ENCODE measurements at regions not wholly inside any gene's neighbourhood (a gene's known extent, or its start where the extent isn't known, plus 50 kb on each side); places are given as distances from the start of the nearest gene placed in this dataset.
"Not testable (repeated sequence)": the region's sequence is repeated elsewhere in the genome, so short reads cannot be mapped to it uniquely, and the experiment has no call there.

GRCh38 chr20:48124181-48124782, 339.0 kb upstream of the SULF2 start:
- in situ Hi-C loops (cut with MboI; ENCODE audit: low sequenced_read_pairs, unreplicated experiment), result no loop called here
- DNase-seq (ENCODE audit: low spot score), result no peak
- no peak for TF ChIP-seq CTCF (IDR thresholded peaks at IDR 0.05; ENCODE audit: borderline replicate concordance, control extremely low read depth, extremely low read depth, insufficient read depth, missing control alignments)

GRCh38 chr20:48120120-48120519, 334.8 kb upstream of the SULF2 start:
- TF ChIP-seq CTCF (IDR thresholded peaks at IDR 0.05; ENCODE audit: borderline replicate concordance, control extremely low read depth, extremely low read depth, insufficient read depth, missing control alignments), result no peak
- in situ Hi-C loops (cut with MboI; ENCODE audit: low sequenced_read_pairs, unreplicated experiment), result no loop called here
- no peak for DNase-seq (ENCODE audit: low spot score)

GRCh38 chr20:48119389-48119788, 334.1 kb upstream of the SULF2 start:
- in situ Hi-C loops (cut with MboI; ENCODE audit: low sequenced_read_pairs, unreplicated experiment); DNase-seq (ENCODE audit: low spot score): not testable (repeated sequence)

GRCh38 chr20:48115502-48115901, 330.2 kb upstream of the SULF2 start:
- in situ Hi-C loops (cut with MboI; ENCODE audit: low sequenced_read_pairs, unreplicated experiment), result no loop called here
- TF ChIP-seq CTCF (IDR thresholded peaks at IDR 0.05; ENCODE audit: borderline replicate concordance, control extremely low read depth, extremely low read depth, insufficient read depth, missing control alignments), result no peak
- DNase-seq (ENCODE audit: low spot score), result no peak

GRCh38 chr20:48107560-48107959, 322.3 kb upstream of the SULF2 start:
- DNase-seq (ENCODE audit: low spot score), result no peak
- in situ Hi-C loops (cut with MboI; ENCODE audit: low sequenced_read_pairs, unreplicated experiment), result no loop called here
- TF ChIP-seq CTCF (IDR thresholded peaks at IDR 0.05; ENCODE audit: borderline replicate concordance, control extremely low read depth, extremely low read depth, insufficient read depth, missing control alignments), result no peak

- in situ Hi-C loops (cut with MboI; ENCODE audit: low sequenced_read_pairs, unreplicated experiment), result no loop called here
- no peak for DNase-seq (ENCODE audit: low spot score)
- TF ChIP-seq CTCF (IDR thresholded peaks at IDR 0.05; ENCODE audit: borderline replicate concordance, control extremely low read depth, extremely low read depth, insufficient read depth, missing control alignments), result no peak
Measured at GRCh38 chr20:48106428-48106827, 321.1 kb upstream of the SULF2 start.

- DNase-seq (ENCODE audit: low spot score), result no peak
- in situ Hi-C loops (cut with MboI; ENCODE audit: low sequenced_read_pairs, unreplicated experiment), result no loop called here
- TF ChIP-seq CTCF (IDR thresholded peaks at IDR 0.05; ENCODE audit: borderline replicate concordance, control extremely low read depth, extremely low read depth, insufficient read depth, missing control alignments), result no peak
Measured at GRCh38 chr20:48105526-48105925, 320.2 kb upstream of the SULF2 start.
